Daoy (cell line): ENCODE measurements at regions not wholly inside any gene's neighbourhood (a gene's known extent, or its start where the extent isn't known, plus 50 kb on each side); places are given as distances from the start of the nearest gene placed in this dataset.
A peak's percentile ranks its signal among the peaks of the same experiment; 100 is the strongest.
"Not testable (repeated sequence)": the region's sequence is repeated elsewhere in the genome, so short reads cannot be mapped to it uniquely, and the experiment has no call there.

Experiments
- DNase-seq: peaks from one replicate; pipeline ENCODE4 v3.0.0-alpha.2; 2015; ENCODE audit warnings: low read depth

DNA sequence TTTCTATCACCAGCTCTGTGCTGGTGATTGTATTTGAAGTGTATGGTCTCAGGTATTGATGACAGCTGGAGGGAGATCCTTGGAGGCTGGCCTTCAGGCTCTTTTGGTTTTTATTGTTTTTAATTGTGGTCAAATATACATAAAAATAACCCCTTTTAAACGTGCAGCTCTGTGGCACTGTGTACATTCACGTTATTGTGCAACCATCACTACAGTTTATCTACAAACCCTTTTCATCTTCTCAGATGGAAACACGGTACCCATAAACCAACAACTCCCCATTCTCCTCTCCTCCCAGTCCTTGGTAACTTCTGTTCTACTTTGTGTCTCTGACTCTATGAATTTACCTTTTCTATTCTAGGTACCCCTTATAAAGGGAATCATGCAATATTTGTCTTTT, 79.3 kb upstream of the ATP8B1 start:
- no peak for DNase-seq

DNA sequence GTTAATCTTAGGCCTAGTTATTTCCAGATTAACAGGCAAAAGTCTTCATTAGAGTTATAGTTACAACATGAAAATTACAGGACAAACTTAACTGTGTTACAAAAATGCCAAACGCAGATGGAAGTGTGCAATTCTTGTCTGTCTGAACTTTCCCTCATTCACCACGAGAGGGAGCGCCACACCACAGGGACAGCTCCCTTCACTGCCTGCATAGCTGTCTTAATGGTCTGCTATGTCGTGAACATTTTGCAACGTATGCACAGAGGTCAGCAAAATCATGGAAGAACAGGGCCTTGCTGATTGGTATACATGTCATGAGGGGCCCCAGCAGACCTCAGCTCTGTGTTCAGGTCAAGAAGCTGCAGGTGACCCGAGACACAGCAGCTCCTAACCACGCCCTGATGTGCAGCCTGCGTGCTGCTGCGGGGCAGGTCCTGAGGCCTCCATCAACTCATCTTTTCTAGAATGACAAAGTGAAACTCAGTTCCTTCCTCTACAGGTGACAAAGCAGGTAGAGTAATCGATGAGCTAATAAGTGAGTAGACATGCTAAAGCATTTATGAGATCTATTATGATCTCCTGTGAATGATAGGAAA, 78.8 kb upstream of the ATP8B1 start:
- DNase-seq, result peak; percentile 76

DNA sequence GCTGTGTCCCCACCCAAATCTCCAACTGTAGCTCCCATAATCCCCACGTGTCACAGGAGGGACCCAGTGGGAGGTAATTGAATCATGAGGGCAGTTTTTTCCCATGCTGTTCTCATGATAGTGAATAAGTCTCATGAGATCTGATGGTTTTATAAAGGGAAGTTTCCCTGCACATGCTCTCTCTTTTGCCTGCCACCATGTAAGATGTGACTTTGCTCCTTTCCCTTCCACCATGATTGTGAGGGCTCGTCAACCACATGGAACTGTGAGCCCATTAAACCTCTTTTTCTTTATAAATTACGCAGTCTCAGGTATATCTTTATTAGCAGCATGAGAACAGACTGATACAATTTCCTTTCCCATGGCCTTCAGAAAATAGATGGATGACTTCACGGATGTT, 76.8 kb upstream of the ATP8B1 start:
- not testable (repeated sequence) for DNase-seq

DNA sequence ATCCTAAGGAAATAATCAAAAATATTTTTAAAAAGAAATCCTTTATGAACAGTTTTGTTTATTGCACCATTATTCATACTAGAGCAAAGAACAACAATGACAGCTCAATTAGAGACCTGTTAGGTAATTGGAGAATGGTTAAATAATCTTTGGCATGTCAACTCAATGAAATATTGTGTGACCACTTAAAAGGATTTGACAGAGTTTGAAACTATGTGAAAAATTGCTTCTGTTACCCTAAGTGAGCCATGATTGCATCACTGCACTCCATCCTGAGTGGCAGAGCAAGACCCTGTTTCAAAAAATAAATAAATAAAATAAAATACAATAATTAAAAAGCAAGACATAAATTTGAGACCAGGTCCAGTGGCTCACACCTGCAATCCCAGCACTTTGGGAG, 66.1 kb upstream of the ATP8B1 start:
- DNase-seq, result no peak

DNA sequence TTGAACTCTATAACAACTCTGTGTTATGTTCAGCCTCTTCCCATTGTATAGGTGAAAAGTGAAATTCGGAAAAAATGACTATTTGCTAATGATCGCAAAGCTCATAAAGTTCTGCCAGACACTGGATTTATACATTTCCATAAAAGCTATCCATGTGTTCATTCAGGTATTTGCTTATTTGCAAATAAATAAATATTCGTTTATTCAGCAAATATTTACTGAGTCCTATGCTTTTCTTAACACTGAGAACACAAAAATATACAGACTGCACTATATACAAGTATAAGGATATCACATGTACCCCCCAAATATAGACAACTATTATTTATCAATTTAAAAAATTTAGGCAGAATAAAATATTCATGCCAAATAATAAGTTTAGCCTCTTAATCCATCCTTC, 63.2 kb upstream of the ATP8B1 start:
- DNase-seq, result no peak

DNA sequence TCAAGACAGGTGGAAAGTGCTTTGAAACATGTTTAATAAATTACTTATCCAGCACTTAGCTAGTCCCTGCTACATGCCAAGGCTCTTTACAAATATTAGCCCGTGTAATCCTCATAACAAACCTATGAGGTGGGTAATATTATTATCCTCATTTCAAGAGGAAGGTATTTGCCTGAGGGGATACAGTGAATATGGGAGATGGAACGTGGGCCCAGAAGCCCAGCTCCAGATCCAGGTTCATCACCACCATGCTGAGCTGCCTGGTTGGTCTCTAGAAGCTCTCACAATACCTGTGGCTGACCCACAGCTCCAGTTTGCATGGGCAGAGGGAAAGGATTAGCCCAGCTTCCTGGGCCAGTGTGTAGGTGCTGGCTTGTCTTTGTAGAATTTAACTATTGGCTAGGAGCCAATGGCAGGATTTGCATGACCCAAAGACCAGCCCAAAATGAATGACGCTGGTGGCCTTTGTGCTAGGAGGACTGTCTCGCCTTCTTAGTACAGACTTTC, 61.6 kb upstream of the ATP8B1 start:
- DNase-seq, result no peak

DNA sequence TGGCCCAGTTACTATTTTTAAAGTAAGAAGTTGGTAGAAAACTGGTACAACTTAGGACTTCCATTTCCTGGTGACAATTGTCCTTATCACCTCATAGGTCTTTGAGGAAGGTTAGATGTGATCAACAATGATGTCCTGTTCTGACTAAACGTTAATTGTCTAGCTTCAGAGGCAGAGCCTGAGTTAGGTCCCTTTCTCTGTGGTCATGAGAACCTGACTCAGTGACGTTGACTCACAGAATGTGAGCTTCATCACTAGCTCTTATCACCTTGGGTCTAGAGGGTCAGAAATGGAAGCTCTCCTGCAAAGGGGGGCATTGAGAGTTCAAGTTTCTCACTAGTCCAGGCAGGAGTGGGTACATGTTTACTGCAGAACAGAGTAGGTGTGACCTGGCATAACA, 60.6 kb upstream of the ATP8B1 start:
- peak; percentile 14 for DNase-seq

DNA sequence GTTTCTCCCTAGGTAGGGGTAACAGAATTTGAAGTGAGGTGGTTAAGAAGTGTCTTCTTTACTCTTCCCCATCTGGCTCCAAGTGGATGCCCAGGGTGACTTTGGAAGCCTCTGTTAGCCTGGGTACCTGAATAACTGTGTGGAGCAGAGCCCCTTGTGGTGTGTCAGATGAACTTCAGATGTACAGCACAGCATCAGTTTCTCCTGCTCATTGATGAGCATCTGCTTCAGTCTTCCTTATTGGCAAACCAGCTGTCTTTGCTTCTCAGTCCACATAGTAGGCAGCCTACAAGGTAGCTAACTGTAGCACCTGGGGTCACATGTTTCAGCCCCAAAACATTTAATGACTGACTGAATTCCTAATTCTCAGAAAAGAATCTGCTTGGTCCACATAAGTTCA, 56.2 kb upstream of the ATP8B1 start:
- DNase-seq, result peak; percentile 20

DNA sequence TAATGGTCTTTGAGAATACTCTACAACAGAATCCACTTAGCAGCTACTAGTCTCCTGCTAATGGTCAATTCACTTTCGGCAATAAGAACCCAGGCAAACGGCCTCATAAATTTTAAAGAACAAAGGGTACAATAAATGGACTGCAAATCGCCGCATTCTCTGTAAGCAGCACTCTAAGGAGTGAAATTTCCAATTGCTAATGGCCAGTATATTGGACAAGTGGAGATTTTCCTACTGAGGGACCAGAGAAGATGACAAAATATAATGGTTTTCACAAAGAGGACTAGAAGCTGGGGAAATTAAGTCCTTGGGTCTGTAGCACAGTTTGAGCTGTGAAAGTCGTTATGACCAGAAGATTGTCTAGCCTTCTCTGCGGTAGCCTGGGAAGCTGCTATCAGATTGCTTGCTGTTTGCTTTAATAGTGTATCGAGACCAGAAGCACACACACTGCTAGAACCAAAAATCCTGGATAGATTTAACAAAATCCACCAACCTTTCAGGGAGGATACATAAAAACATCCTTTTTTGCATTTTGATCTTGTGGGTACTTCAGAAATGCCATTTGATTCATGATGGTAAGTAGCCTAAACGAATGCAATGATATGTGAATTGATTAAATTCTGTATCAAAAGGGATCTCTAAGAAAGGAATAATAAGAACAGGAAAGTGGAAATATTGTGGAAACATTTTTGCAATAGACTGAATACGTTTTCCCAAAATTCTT, 53.6 kb upstream of the ATP8B1 start:
- DNase-seq, result no peak

DNA sequence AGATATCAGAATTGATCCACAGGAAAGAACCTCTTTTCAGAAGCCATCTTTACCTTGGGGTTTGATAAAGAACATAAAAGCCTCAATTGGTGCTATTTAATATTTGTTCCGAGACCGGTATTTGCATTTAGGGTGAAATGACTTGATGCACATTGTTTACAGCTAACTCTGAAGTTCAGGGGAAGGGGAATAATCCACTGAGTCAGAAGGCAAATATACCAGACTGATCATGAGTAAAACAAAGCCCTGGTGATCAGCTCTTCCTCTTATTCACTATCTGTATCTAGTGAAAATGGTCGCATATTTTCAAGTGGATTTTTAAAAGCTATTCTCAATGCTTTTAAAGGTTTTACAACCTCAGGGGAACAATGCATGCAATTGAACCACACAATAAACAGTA, 53.0 kb upstream of the ATP8B1 start:
- no peak for DNase-seq

DNA sequence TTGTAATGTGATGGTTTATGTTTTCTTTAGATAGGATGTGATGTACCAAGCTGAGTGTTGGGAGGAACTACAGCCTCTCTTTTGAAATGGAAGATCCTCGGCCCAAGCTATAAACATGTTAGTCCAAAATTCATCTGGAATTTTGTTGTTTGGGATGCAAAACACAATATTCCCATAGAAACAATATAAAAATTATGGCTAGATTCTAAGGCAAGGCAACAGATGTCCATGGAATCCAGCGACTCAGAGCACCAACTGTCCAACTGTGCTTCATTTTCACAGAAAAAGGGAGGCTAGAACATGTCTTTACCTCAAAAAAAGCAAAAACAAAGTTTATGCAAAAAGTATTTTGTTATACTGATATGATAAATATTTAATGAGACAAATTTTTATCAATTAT, 52.4 kb upstream of the ATP8B1 start:
- no peak for DNase-seq

DNA sequence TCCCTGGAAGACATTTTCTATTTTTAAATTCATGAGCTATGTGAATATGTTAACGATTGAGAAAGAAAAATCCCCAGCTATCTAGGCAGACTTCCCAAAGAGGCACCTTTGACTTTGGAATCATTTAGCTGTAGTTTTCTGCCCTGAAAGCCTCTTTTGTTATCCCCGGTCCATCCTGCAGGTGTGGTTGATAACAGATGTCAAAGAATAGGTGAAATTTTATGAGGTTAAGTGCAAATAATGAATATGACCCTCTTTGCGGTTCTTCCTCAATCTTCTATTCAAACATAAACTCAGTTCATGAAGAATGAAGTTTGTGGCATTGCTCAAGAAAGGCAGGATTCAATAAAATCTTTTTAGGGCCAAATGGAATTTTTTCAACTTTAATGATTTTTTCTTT, 51.6 kb upstream of the ATP8B1 start:
- no peak for DNase-seq

DNA sequence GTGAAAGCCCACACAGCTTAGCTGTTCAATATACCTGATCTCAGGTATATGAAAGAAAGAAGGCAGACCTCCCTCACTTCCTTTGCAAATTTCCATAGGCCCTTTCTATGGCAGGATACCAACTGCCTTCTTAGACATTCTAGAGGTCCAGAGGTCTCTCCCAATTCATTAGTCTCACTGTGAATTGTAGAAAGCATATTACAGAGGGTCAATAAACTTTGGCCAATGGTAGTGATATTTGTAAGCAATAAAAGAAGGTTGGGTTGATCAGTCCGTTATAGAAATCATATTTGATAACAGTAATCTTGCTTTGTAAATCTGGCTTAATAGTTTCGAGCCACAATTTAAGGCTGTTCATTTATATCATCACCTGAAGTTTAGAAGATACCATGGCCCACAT, 50.7 kb upstream of the ATP8B1 start:
- no peak for DNase-seq

DNA sequence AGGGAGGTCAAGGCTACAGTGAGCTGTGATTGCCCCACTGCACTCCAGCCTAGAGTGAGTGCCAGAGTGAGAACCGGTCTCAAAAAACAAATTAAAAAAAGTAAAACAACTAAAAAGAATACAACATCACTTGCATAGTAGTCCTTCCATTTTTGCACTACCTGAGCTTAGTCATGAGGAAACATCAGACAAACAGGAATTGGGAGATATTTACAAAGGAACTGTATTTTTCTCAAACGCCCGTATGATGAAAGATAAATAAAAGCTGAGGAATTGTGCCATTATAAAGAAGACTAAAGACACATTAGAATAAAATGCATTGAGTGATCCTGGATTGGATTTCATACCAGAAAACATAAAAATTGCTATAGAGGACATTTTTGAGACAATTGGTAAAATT, 50.0 kb upstream of the ATP8B1 start:
- DNase-seq, result no peak
